ENCODE measurements at regions not wholly inside any gene's neighbourhood (a gene's known extent, or its start where the extent isn't known, plus 50 kb on each side); places are given as distances from the start of the nearest gene placed in this dataset.

DNA sequence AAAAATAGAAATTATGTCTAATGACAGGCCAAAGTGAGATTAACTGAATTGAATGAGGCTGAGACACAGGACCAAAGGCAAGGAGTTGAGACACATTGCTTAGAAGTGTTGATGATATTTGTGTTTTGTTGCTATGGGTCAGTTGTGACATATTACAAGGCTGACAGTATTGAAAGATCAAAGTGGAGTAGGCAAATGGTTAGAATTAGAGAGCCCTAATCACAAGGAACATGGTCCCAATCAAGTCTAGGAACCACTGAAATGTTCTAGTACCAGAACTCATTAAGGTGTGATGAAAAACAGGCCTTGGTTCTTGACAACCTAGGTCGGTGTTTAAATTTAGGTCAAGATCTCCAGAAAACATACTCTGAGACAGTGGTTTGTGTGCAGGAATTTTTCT, 896.3 kb upstream of the HS3ST1 start:
- no peak for TF ChIP-seq EZH2 (IDR thresholded peaks at IDR 0.05)
- TF ChIP-seq POLR2AphosphoS5 (IDR thresholded peaks at IDR 0.05; ENCODE audit: borderline replicate concordance, low read depth, low read length) = no peak
